Panc1 (cell line): ENCODE measurements at regions not wholly inside any gene's neighbourhood (a gene's known extent, or its start where the extent isn't known, plus 50 kb on each side); places are given as distances from the start of the nearest gene placed in this dataset.

ENCODE experiments used
- ATAC-seq: fragments of 200-7000 bp; cut with Tn5 transposase; 2 replicates; pipeline ENCODE4 v1.9.1; 2020; ENCODE audit warnings: mild to moderate bottlenecking, moderate library complexity
- BruUV-seq: library from RNA; stranded (reverse); fragments of 400-500 nt; replicated peaks from 2 replicates; lab custom pipeline; 2021; lab: Mats Ljungman, UMichigan
- CTCF ChIA-PET: fragments of 300-600 bp; sonication (Branson Sonifier 250); formaldehyde crosslinking; loops from one replicate; lab custom pipeline; 2022; ENCODE audit warnings: antibody characterized with exemption; lab: Charles Lee
- POLR2A ChIA-PET: fragments of 300-600 bp; sonication (Branson Sonifier 250); formaldehyde crosslinking; loops from one replicate; lab custom pipeline; 2022; ENCODE audit warnings: antibody characterized with exemption; lab: Charles Lee
- DNase-seq: peaks from one replicate; pipeline ENCODE4 v3.0.0-alpha.2; 2010; ENCODE audit warnings: low read depth, low spot score
- H3K27ac ChIP-seq: 2 replicates; pipeline ENCODE4 v1.5.1; 2011; ENCODE audit warnings: mild to moderate bottlenecking, low read length, inconsistent platforms
- H3K27me3 ChIP-seq: fragments of 200-500 bp; sonication (Bioruptor generic); 2 replicates; pipeline ENCODE4 v1.6.0; 2014; ENCODE audit warnings: low read length, inconsistent platforms; ENCODE audit not compliant: control insufficient read depth, insufficient read depth
- H3K36me3 ChIP-seq: fragments of 200-500 bp; sonication (Bioruptor generic); 2 replicates; pipeline ENCODE4 v1.5.1; 2014; ENCODE audit warnings: inconsistent platforms, mild to moderate bottlenecking, low read length, moderate library complexity; ENCODE audit not compliant: control insufficient read depth, insufficient read depth
- H3K4me1 ChIP-seq: 2 replicates; pipeline ENCODE4 v1.5.1; 2011; ENCODE audit warnings: inconsistent platforms, mild to moderate bottlenecking, low read length, moderate library complexity; ENCODE audit not compliant: control insufficient read depth, insufficient read depth
- H3K4me3 ChIP-seq, 2 experiments: 2 replicates each; pipeline ENCODE4 v1.5.1; 2011 to 2012; ENCODE audit warnings: low read depth in 2 of 2, low read length in 2 of 2, mild to moderate bottlenecking in 2 of 2, inconsistent platforms in 1 of 2, moderate library complexity in 1 of 2
- H3K9me3 ChIP-seq: fragments of 200-500 bp; sonication (Bioruptor generic); 2 replicates; pipeline ENCODE4 v1.5.1; 2014; ENCODE audit warnings: low read depth, mild to moderate bottlenecking, inconsistent platforms, low read length, moderate library complexity; ENCODE audit not compliant: control insufficient read depth, insufficient read depth
- POLR2AphosphoS5 ChIP-seq: IDR thresholded peaks from 2 replicates; pipeline ENCODE4 v1.6.1; 2012; ENCODE audit warnings: mild to moderate bottlenecking, low read depth, low read length, moderate library complexity
- SIN3A ChIP-seq: IDR thresholded peaks from 2 replicates; pipeline ENCODE4 v1.6.1; 2012; ENCODE audit warnings: low read depth, mild to moderate bottlenecking, low read length, moderate library complexity, borderline replicate concordance; ENCODE audit not compliant: insufficient read depth
- TCF7L2 ChIP-seq: IDR thresholded peaks from 2 replicates; pipeline ENCODE4 v1.6.1; 2011; ENCODE audit warnings: mild to moderate bottlenecking, low read depth, low read length, inconsistent platforms
- in situ Hi-C: cut with HindIII; loops from 2 replicates; pipeline ENCODE4 v1.10.0; 2016; ENCODE audit warnings: low sequenced_read_pairs, low pct_unique_long_range_greater_than_20kb
- intact Hi-C: fragments of 100-400 bp; cut with micrococcal nuclease; formaldehyde crosslinking; loops from one replicate; pipeline ENCODE4 v1.10.0; 2022; ENCODE audit not compliant: unreplicated experiment
- TF ChIP-seq, protein P1 (sequence below): fragments of 450-650 bp; IDR thresholded peaks from 2 replicates; pipeline ENCODE4 v1.5.1; 2017; ENCODE audit warnings: mild to moderate bottlenecking
- TF ChIP-seq, protein P2 (sequence below), 2 experiments: IDR thresholded peaks; 2 replicates each; pipeline ENCODE4 v1.6.1; 2011 to 2012; ENCODE audit warnings: low read depth in 2 of 2, control low read depth in 1 of 2, low read length in 1 of 2, mild to moderate bottlenecking in 1 of 2, moderate library complexity in 1 of 2; ENCODE audit not compliant: insufficient read depth in 1 of 2

DNA sequence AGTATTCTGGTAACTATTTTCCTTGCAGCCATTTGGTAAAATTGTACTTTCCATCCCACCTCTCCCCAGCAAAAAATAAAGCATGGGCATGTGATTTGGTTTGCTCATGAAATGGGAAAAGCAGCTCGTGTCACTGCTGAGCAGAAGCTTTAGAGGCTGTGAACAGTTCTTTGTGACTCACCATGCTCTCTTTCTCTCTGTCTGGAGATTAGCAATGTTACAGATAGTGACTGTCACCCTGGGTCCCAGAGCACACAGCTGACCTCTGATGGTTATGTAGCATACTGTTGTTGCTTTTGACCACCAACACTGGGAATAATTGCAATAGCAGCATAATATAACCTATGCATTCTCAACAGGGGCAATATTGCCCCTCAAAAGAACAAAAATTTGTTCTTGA is 70.6 kb downstream of the RGS2 start:
- DNase-seq, result no peak
- intact Hi-C loops, result no loop called here
- in situ Hi-C loops, result no loop called here
- ATAC-seq, result no peak
- Histone ChIP-seq H3K4me3 (no peak overlapping the region), H3K27ac (no peak overlapping the region), H3K4me1 (no peaks in the 10 kb centered on the region), H3K27me3 (no peaks in the 10 kb centered on the region), H3K9me3 (no peaks in the 10 kb centered on the region), H3K36me3 (no peaks in the 10 kb centered on the region)
- BruUV-seq, result no TSS peak
- POLR2A ChIA-PET, result no interaction called here
- TF ChIP-seq SIN3A (no peak), POLR2AphosphoS5 (no peak), TCF7L2 (no peak)
- TF ChIP-seq, protein P1, sequence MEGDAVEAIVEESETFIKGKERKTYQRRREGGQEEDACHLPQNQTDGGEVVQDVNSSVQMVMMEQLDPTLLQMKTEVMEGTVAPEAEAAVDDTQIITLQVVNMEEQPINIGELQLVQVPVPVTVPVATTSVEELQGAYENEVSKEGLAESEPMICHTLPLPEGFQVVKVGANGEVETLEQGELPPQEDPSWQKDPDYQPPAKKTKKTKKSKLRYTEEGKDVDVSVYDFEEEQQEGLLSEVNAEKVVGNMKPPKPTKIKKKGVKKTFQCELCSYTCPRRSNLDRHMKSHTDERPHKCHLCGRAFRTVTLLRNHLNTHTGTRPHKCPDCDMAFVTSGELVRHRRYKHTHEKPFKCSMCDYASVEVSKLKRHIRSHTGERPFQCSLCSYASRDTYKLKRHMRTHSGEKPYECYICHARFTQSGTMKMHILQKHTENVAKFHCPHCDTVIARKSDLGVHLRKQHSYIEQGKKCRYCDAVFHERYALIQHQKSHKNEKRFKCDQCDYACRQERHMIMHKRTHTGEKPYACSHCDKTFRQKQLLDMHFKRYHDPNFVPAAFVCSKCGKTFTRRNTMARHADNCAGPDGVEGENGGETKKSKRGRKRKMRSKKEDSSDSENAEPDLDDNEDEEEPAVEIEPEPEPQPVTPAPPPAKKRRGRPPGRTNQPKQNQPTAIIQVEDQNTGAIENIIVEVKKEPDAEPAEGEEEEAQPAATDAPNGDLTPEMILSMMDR, result no peak
- TF ChIP-seq, protein P2, sequence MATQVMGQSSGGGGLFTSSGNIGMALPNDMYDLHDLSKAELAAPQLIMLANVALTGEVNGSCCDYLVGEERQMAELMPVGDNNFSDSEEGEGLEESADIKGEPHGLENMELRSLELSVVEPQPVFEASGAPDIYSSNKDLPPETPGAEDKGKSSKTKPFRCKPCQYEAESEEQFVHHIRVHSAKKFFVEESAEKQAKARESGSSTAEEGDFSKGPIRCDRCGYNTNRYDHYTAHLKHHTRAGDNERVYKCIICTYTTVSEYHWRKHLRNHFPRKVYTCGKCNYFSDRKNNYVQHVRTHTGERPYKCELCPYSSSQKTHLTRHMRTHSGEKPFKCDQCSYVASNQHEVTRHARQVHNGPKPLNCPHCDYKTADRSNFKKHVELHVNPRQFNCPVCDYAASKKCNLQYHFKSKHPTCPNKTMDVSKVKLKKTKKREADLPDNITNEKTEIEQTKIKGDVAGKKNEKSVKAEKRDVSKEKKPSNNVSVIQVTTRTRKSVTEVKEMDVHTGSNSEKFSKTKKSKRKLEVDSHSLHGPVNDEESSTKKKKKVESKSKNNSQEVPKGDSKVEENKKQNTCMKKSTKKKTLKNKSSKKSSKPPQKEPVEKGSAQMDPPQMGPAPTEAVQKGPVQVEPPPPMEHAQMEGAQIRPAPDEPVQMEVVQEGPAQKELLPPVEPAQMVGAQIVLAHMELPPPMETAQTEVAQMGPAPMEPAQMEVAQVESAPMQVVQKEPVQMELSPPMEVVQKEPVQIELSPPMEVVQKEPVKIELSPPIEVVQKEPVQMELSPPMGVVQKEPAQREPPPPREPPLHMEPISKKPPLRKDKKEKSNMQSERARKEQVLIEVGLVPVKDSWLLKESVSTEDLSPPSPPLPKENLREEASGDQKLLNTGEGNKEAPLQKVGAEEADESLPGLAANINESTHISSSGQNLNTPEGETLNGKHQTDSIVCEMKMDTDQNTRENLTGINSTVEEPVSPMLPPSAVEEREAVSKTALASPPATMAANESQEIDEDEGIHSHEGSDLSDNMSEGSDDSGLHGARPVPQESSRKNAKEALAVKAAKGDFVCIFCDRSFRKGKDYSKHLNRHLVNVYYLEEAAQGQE (IDR thresholded peaks at IDR 0.05; ENCODE audit: insufficient read depth in 1 of 2, low read depth in 2 of 2, low read length in 1 of 2), result no peak
- CTCF ChIA-PET, result no interaction called here

DNA sequence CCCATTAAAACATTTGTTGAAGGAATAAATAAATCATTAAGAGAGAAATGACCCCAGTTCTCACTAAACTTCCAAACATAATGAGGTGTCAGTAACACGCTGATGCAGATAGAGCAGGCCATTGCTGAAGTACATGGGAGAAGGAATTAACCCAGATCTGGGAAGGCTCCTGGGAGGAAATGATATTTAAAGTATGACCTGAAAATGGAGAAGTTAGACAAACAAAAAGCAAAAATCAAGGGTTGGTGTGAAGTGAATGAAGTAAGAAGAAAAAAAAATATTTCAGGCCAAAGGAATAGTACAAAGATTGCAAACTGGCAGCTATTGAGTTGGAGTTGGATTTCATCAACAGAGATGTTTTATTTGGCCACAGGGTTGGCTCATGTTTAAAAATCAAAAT is 71.4 kb downstream of the RGS2 start:
- no peaks in the 10 kb centered on the region for H3K9me3 ChIP-seq
- H3K4me3 ChIP-seq, result no peak overlapping the region
- ChIA-PET CTCF (no interaction called here), POLR2A (no interaction called here)
- H3K4me1 ChIP-seq, result no peaks in the 10 kb centered on the region
- no peaks in the 10 kb centered on the region for H3K36me3 ChIP-seq
- ATAC-seq, result no peak
- DNase-seq, result no peak
- in situ Hi-C loops, result no loop called here
- intact Hi-C loops, result no loop called here
- no peak overlapping the region for H3K27ac ChIP-seq
- TF ChIP-seq, protein P2 (IDR thresholded peaks at IDR 0.05; ENCODE audit: insufficient read depth in 1 of 2, low read depth in 2 of 2, low read length in 1 of 2), result no peak
- no peak for TF ChIP-seq POLR2AphosphoS5
- BruUV-seq, result no TSS peak
- H3K27me3 ChIP-seq, result no peaks in the 10 kb centered on the region
